DMS114 treated with DMSO at 0.1 percent for 48 hours (cell line): ENCODE measurements at regions not wholly inside any gene's neighbourhood (a gene's known extent, or its start where the extent isn't known, plus 50 kb on each side); places are given as distances from the start of the nearest gene placed in this dataset.

Experiments used
- DNase-seq: peaks from one replicate; lab custom pipeline; 2025; ENCODE audit not compliant: unreplicated experiment; lab: John Stamatoyannopoulos, UW

GRCh38 chr11:19661827-19662226 is 50.8 kb upstream of the NAV2 start:
- DNase-seq, result no peak

DNA sequence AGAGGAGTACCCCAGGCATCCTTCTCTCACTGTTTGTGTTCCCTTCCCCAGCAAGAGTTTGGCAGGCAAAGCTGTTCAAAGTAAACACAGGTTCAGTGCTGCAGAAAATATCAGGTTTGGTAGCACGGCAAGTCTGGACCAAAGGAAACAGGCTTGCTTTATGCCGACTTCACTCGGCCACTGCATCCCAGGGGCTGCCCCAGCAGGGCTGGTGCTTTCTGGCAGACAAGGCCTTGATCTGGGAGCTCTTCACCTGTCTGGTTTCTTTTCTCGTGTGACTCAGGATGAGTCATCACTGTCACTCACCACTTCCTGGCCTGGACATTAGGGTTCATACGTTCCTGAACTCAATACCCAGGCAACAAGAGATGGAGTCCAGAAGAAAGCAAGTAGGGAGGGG is 52.6 kb upstream of the NAV2 start:
- DNase-seq, result no peak

GRCh38 chr11:19659529-19659928 is 53.1 kb upstream of the NAV2 start:
- no peak for DNase-seq

- DNase-seq, result no peak
Measured at GRCh38 chr11:19658344-19658743, 54.3 kb upstream of the NAV2 start.

GRCh38 chr11:19656140-19656541 is 56.5 kb upstream of the NAV2 start:
- no peak for DNase-seq

- no peak for DNase-seq
Measured at GRCh38 chr11:19652623-19653375, 59.8 kb upstream of the NAV2 start.

DNA sequence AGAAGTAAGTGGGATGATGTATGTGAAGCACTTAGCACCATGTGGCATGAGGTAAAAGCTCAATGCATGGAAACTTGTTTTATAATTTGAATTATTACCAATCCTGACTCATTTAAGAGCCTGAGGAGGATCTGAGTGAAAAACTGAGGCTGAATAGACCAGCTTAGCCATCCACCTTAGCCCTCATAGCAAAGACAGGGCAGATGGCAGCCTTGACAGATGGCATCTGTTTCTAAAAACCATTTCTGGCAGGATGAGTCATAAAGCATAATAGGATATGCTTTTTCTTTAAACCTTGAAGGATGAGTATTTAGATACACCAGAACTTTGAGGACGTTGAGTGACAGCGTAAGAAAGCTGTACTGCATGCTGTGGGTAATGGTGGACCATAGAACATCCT is 61.0 kb upstream of the NAV2 start:
- no peak for DNase-seq

DNA sequence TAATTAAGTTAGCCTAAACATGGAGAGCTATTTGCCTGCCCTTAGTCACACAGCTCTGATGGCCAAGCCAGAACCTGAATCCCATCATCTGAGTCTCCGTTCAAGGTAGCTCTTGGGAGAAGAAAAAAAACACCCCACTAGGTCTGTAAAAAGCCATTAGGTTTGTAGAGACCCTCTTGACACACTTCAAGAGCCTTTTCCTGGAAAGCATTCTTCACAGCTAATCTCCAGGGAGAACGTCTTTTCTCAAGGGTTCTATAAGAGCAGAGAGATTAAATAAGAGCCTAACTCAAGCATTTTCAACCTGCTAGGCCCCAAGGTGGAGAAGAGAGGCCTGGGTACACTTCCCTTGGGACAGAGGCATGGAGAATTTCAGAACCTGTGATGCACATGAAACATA is 61.6 kb upstream of the NAV2 start:
- DNase-seq, result no peak

GRCh38 chr11:19650467-19650866 is 62.2 kb upstream of the NAV2 start:
- DNase-seq, result no peak

GRCh38 chr11:19649751-19650150 is 62.9 kb upstream of the NAV2 start:
- no peak for DNase-seq

DNA sequence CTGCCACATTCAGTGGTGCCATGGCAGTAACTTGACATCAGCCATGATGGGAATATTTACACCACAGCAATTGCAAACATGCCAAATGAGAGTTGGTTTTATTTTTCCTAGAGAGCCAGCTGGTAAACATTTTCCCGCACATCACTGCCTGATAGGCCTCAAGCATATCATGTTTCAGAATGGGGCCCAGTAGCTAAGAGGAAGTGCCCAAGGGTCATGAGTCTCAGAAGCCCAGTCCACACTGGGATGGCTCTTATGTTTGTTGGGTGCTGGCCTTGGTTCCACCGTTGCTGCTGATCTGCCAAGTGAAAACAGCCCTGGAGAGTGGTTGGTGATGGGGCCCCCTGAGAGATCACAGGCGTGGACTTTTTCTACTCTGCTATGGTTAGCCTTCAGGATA is 64.3 kb upstream of the NAV2 start:
- DNase-seq, result no peak

- no peak for DNase-seq
Measured at GRCh38 chr11:19647816-19648215, 64.8 kb upstream of the NAV2 start.

DNA sequence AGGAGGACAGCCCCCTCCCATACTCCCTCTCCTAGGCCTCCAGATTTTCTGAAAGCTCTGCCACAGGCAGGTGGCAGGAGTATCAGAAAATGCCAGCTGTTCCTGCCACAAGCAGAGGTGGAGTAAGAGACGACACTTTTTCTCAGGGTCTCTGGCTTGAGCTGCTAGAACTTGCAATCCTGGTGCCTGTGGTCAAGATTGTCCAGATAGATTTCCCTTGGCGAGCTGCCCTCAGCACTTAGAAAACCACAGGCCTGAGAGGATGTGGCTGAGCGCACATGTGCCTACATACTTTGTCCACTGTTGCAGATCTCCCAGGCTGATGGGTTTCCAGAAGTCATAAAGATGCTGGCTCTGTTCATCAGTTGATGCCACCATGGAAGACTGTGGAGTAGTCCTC is 65.7 kb upstream of the NAV2 start:
- no peak for DNase-seq

DNA sequence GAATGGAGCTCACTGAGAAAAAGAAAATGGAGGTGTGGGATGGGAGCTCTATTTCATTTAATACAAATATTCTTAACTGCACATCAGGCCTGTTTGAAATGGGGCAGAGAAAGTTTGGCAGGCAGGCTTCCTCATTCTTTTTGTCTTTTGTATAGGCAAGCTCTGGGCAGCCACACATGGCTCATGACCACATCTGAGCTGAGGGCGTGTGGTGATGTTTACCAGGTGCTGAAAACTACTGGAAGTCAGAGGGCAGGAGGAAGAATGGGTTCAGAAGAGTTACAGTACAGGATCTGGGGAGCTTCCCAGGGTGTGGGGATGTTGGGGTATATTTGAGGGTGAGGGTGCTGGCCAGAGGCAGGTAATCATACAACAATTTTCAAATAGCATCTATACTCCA is 66.3 kb upstream of the NAV2 start:
- DNase-seq, result no peak

- DNase-seq, result no peak
Measured at GRCh38 chr11:19644316-19644715, 68.3 kb upstream of the NAV2 start.

DNA sequence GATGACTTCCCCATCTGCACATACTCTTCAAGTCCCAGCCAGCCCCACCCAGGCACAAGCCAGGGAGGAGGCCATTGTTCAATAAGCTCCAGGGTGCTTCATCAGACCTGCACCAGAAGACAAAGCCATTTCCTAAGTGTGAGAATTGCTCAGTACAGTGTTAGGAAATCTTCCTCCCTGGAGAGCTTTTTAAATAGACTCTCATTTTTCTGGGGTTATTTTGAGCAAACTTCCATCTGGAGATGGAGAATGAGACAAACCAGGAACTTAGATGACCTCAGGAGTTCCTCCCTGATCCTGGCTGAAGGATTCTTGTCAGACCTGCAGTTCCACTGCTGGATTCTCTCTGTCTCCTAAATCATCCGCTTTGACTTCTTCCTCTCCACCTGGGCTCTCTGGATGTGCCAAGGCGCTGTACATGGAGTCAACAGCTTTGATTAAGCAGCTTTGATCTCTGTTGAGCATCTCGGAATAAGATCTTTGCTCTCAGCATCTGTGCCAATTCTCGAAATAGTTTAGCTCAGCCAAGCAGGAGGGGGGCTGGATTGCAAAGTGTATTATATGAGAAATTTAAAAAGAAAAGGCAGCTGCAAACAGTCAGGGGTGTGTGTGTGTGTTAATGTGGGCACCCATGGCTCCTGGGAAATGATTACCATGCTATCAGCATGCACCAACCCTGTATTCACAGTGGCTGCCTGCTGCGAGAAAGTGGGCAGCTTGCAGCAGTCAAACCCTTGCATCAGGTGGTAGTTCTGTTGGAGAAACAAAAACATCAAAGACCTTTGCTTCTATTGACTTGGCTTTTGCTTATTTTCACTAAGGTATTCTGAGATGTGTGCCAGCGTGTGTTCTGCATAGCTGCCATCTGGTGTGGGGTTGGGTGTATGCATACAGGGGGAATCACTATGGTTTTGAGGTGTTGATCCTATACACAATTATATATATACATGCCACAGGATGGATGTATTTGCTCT is 70.2 kb upstream of the NAV2 start:
- DNase-seq, result no peak

- DNase-seq, result no peak
Measured at GRCh38 chr11:19639603-19640105, 73.0 kb upstream of the NAV2 start.

GRCh38 chr11:19635332-19635731 is 77.3 kb upstream of the NAV2 start:
- no peak for DNase-seq

- no peak for DNase-seq
Measured at GRCh38 chr11:19633276-19633675, 79.4 kb upstream of the NAV2 start.

DNA sequence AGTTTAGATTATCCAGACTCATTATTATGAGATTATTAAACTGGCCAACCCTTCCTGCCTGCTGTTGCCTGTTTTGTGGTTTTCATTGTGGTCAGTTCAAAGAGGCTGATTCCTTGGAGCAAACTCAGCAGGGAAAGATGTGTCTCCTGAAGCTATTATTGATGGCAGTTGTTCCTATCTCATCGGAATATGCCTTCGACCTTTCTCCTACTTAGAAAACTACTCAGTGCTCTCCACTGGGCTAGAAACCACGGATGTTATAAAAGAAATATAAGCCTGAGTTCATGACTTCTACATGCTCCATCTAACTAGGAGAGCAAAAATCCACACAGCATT is 80.2 kb upstream of the NAV2 start:
- DNase-seq, result no peak

DNA sequence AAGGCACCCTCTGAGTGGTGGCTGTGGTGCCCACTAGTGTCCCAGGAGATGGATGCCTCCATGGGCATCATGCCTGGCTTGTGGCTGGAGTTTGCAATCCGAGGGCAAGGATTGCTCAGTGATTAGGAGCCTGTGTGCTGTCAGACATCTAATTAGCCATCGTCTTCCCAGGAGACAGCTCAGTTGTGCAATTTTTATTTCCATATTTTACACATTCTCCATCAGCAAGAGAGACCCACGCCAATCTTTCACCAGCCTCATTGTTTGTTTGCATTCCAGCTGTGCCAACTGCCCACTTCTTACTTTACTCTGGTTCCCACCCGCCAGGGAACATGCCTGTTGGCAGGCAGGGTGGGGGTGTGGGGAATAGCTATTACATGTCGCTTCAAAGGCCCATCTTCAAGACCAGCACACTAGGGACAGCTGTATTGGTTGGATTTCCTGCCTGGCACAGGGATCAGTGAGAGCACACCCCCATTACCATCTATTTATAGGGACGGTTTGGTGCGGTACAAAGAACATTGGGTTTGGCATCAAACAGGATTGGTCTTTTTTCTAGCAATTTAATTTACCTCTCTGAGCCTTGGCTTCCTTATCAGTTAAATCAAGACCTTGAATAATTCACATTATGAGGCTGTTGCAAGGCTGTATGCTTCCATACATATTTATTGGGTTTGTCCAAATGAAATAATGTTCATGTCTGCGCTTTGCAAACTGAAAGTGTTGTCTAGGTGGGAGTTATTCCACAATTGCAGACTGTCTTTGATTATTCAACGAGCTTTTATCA is 80.7 kb upstream of the NAV2 start:
- no peak for DNase-seq
